IMR-90 (cell line): ENCODE measurements at regions not wholly inside any gene's neighbourhood (a gene's known extent, or its start where the extent isn't known, plus 50 kb on each side); places are given as distances from the start of the nearest gene placed in this dataset.
A peak's percentile ranks its signal among the peaks of the same experiment; 100 is the strongest.

Source experiments
- ATAC-seq: fragments of 200-7000 bp; cut with Tn5 transposase; 2 replicates; pipeline ENCODE4 v1.9.1; 2020; ENCODE audit warnings: low read depth, mild to moderate bottlenecking, moderate library complexity
- BruUV-seq: library from RNA; stranded (reverse); fragments of 400-500 nt; replicated peaks from 2 replicates; lab custom pipeline; 2021; lab: Mats Ljungman, UMichigan
- CTCF ChIA-PET: fragments of 300-600 bp; formaldehyde crosslinking; extraction: SDS; loops from one replicate; lab custom pipeline; 2021; ENCODE audit warnings: antibody characterized with exemption; lab: Yijun Ruan, JAX
- POLR2A ChIA-PET: fragments of 300-600 bp; sonication (Branson Sonifier 250); formaldehyde crosslinking; loops from one replicate; lab custom pipeline; 2022; ENCODE audit warnings: antibody characterized with exemption; ENCODE audit not compliant: unreplicated experiment; lab: Charles Lee
- DNase-seq: peaks from one replicate; pipeline ENCODE4 v3.0.0; 2013
- H2AFZ ChIP-seq: replicated peaks from 2 replicates; pipeline ENCODE3; 2013; ENCODE audit warnings: low read length, mild to moderate bottlenecking; ENCODE audit not compliant: poor library complexity
- H2AK5ac ChIP-seq: 2 replicates; pipeline ENCODE4 v1.6.1; 2013; ENCODE audit warnings: low read depth, low read length, inconsistent platforms
- H2AK9ac ChIP-seq: replicated peaks from 2 replicates; pipeline ENCODE3; 2013; ENCODE audit warnings: mild to moderate bottlenecking, low read depth, low read length, moderate library complexity; ENCODE audit not compliant: poor library complexity
- H2BK120ac ChIP-seq: 2 replicates; pipeline ENCODE4 v1.6.1; 2013; ENCODE audit warnings: low read depth, low read length, inconsistent platforms
- H2BK15ac ChIP-seq: 3 replicates; pipeline ENCODE4 v1.6.1; 2013; ENCODE audit warnings: low read depth, low read length, inconsistent platforms
- H2BK20ac ChIP-seq: 2 replicates; pipeline ENCODE4 v1.6.1; 2013; ENCODE audit warnings: low read depth, mild to moderate bottlenecking, inconsistent platforms, low read length, moderate library complexity
- H2BK5ac ChIP-seq: 2 replicates; pipeline ENCODE4 v1.6.1; 2013; ENCODE audit warnings: mild to moderate bottlenecking, low read depth, low read length, inconsistent platforms; ENCODE audit not compliant: poor library complexity, severe bottlenecking
- H3K14ac ChIP-seq: replicated peaks from 2 replicates; pipeline ENCODE4 v1.6.1; 2013; ENCODE audit warnings: low read depth, low read length, inconsistent platforms
- H3K18ac ChIP-seq: 2 replicates; pipeline ENCODE4 v1.6.1; 2013; ENCODE audit warnings: low read depth, low read length, control low read depth
- H3K23ac ChIP-seq: 2 replicates; pipeline ENCODE4 v1.6.1; 2013; ENCODE audit warnings: low read depth, low read length, inconsistent platforms
- H3K27ac ChIP-seq: 2 replicates; pipeline ENCODE4 v1.5.1; 2013; ENCODE audit warnings: mild to moderate bottlenecking, control low read depth, low read length; ENCODE audit not compliant: insufficient read depth
- H3K27me3 ChIP-seq: 2 replicates; pipeline ENCODE4 v1.6.1; 2013; ENCODE audit warnings: low read length; ENCODE audit not compliant: control insufficient read depth, insufficient read depth
- H3K36me3 ChIP-seq: 2 replicates; pipeline ENCODE4 v1.6.1; 2013; ENCODE audit warnings: low read length, mixed read lengths; ENCODE audit not compliant: control insufficient read depth, insufficient read depth
- H3K4ac ChIP-seq: 2 replicates; pipeline ENCODE4 v1.6.1; 2013; ENCODE audit warnings: low read depth, low read length, inconsistent platforms
- H3K4me1 ChIP-seq: 2 replicates; pipeline ENCODE4 v1.6.1; 2013; ENCODE audit warnings: low read length, mixed read lengths; ENCODE audit not compliant: control insufficient read depth, insufficient read depth
- H3K4me2 ChIP-seq: 2 replicates; pipeline ENCODE4 v1.6.1; 2013; ENCODE audit warnings: low read depth, mild to moderate bottlenecking, control low read depth, low read length, moderate library complexity
- H3K4me3 ChIP-seq: 2 replicates; pipeline ENCODE4 v1.5.1; 2013; ENCODE audit warnings: low read depth, mild to moderate bottlenecking, control low read depth, low read length, moderate library complexity; ENCODE audit not compliant: insufficient read depth
- H3K56ac ChIP-seq: 2 replicates; pipeline ENCODE4 v1.6.1; 2013; ENCODE audit warnings: low read length, inconsistent platforms; ENCODE audit not compliant: insufficient read depth; ENCODE audit errors: extremely low read depth
- H3K79me1 ChIP-seq, 2 experiments: 2 replicates each; pipeline ENCODE4 v1.6.1; 2013; ENCODE audit warnings: low read length in 2 of 2, inconsistent platforms in 1 of 2, low read depth in 1 of 2
- H3K9ac ChIP-seq: 2 replicates; pipeline ENCODE4 v1.6.1; 2013; ENCODE audit warnings: low read depth, low read length, control low read depth
- H3K9me1 ChIP-seq: 2 replicates; pipeline ENCODE4 v1.6.1; 2013; ENCODE audit warnings: low read length, inconsistent platforms; ENCODE audit not compliant: insufficient read depth
- H3K9me3 ChIP-seq: 2 replicates; pipeline ENCODE4 v1.6.1; 2013; ENCODE audit warnings: low read length; ENCODE audit not compliant: control insufficient read depth, insufficient read depth
- H4K20me1 ChIP-seq: 2 replicates; pipeline ENCODE4 v1.6.1; 2013; ENCODE audit warnings: low read length, inconsistent platforms; ENCODE audit not compliant: insufficient read depth
- H4K5ac ChIP-seq: 2 replicates; pipeline ENCODE4 v1.6.1; 2013; ENCODE audit warnings: mild to moderate bottlenecking, low read depth, low read length, control low read depth
- H4K8ac ChIP-seq, 2 experiments: 2 replicates each; pipeline ENCODE4 v1.6.1; 2013; ENCODE audit warnings: low read depth in 2 of 2, low read length in 2 of 2, control low read depth in 1 of 2, inconsistent platforms in 1 of 2
- H4K91ac ChIP-seq: 2 replicates; pipeline ENCODE4 v1.6.1; 2013; ENCODE audit warnings: low read depth, low read length, inconsistent platforms; ENCODE audit not compliant: insufficient read depth
- CEBPB ChIP-seq: IDR thresholded peaks from 2 replicates; pipeline ENCODE4 v1.6.1; 2012; ENCODE audit warnings: low read depth, low read length, improper control_type of control experiment
- MAZ ChIP-seq: IDR thresholded peaks from 2 replicates; pipeline ENCODE4 v1.6.1; 2012; ENCODE audit warnings: low read depth, mild to moderate bottlenecking, low read length, improper control_type of control experiment, moderate library complexity, borderline replicate concordance
- MXI1 ChIP-seq: IDR thresholded peaks from 2 replicates; pipeline ENCODE4 v1.6.1; 2012; ENCODE audit warnings: low read depth, mild to moderate bottlenecking, low read length, moderate library complexity, borderline replicate concordance
- WGBS, 2 experiments: methylation state at CpG; one replicate each; pipeline versions ENCODE4 v1.1.5 to v1.1.7; 2013; ENCODE audit warnings: missing lambda C conversion rate in 2 of 2; ENCODE audit not compliant: insufficient read length in 1 of 2; ENCODE audit errors: extremely low coverage in 2 of 2; 5-methylcytosine and 5-hydroxymethylcytosine counted together
- dilution Hi-C: fragments of 300-500 bp; cut with HindIII; formaldehyde crosslinking; loops from one replicate; pipeline ENCODE4 v1.14.3; 2018; ENCODE audit warnings: low sequenced_read_pairs; ENCODE audit not compliant: unreplicated experiment
- in situ Hi-C: fragments of 300-500 bp; cut with MboI; formaldehyde crosslinking; loops from 3 replicates; pipeline ENCODE4 v1.14.3; 2019; ENCODE audit warnings: low sequenced_read_pairs, inconsistent platforms, mixed read lengths
- intact Hi-C: fragments of 100-400 bp; cut with micrococcal nuclease; formaldehyde crosslinking; loops from 2 replicates; pipeline ENCODE4 v1.10.0; 2022

- no TSS peak for BruUV-seq
- Histone ChIP-seq H4K8ac (no peak overlapping the region), H3K27me3 (no peaks in the 10 kb centered on the region), H3K56ac (no peak overlapping the region), H3K18ac (no peak overlapping the region), H3K9me1 (no peaks in the 10 kb centered on the region), H4K20me1 (no peaks in the 10 kb centered on the region), H3K4me3 (no peak overlapping the region), H3K23ac (no peak overlapping the region), H3K36me3 (no peaks in the 10 kb centered on the region), H2AK9ac (no peak overlapping the region), H2AK5ac (no peak overlapping the region), H2BK20ac (no peak overlapping the region), H3K4me1 (no peaks in the 10 kb centered on the region), H3K4ac (no peak overlapping the region), H4K5ac (no peak overlapping the region), H3K14ac (no peak overlapping the region), H2AFZ (no peak overlapping the region), H2BK5ac (no peak overlapping the region), H2BK15ac (no peak overlapping the region), H3K9me3 (peaks cover 12% of the 10 kb centered on the region), H3K27ac (no peak overlapping the region), H2BK120ac (no peak overlapping the region), H3K9ac (no peak overlapping the region), H3K4me2 (no peak overlapping the region), H4K91ac (no peak overlapping the region), H3K79me1 (no peaks in the 10 kb centered on the region)
- ChIA-PET POLR2A (no interaction called here), CTCF (no interaction called here)
- in situ Hi-C loops = no loop called here
- intact Hi-C loops = no loop called here
- WGBS, 2 experiments = no CpG with 5 or more reads among the region's 3 CpGs
- dilution Hi-C loops = no loop called here
- no peak for TF ChIP-seq MXI1
- no peak for TF ChIP-seq MAZ
- TF ChIP-seq CEBPB = peak; percentile 61
- no peak for ATAC-seq
- DNase-seq = no peak
Measured at GRCh38 chr6:6950373-6951145, 157.2 kb upstream of the RREB1 start.
